Fibroblast of skin of right quadriceps (primary cell): ENCODE measurements at regions not wholly inside any gene's neighbourhood (a gene's known extent, or its start where the extent isn't known, plus 50 kb on each side); places are given as distances from the start of the nearest gene placed in this dataset.
A peak's percentile ranks its signal among the peaks of the same experiment; 100 is the strongest.

ENCODE experiments used
- DNase-seq: peaks from one replicate; pipeline ENCODE4 v3.0.0-alpha.2; 2013

GRCh38 chr5:67434466-67434865 lies 237.9 kb upstream of the CD180 start:
- DNase-seq, result peak; percentile 17

- DNase-seq, result no peak
Measured at GRCh38 chr5:67432606-67433005, 236.0 kb upstream of the CD180 start.

GRCh38 chr5:67431191-67431590 lies 234.6 kb upstream of the CD180 start:
- DNase-seq, result no peak

- no peak for DNase-seq
Measured at GRCh38 chr5:67427850-67428298, 231.3 kb upstream of the CD180 start.

- DNase-seq, result no peak
Measured at GRCh38 chr5:67426961-67427849, 230.6 kb upstream of the CD180 start.

- peak; percentile 42 for DNase-seq
Measured at GRCh38 chr5:67425514-67425913, 228.9 kb upstream of the CD180 start.

GRCh38 chr5:67417839-67418238 lies 221.2 kb upstream of the CD180 start:
- no peak for DNase-seq

GRCh38 chr5:67416986-67417385 lies 220.4 kb upstream of the CD180 start:
- DNase-seq, result no peak

- DNase-seq, result no peak
Measured at GRCh38 chr5:67416133-67416937, 219.7 kb upstream of the CD180 start.

- DNase-seq, result peak; percentile 57
Measured at GRCh38 chr5:67414712-67415111, 218.1 kb upstream of the CD180 start.

- no peak for DNase-seq
Measured at GRCh38 chr5:67413721-67414120, 217.1 kb upstream of the CD180 start.

GRCh38 chr5:67409126-67409777 lies 212.7 kb upstream of the CD180 start:
- no peak for DNase-seq

GRCh38 chr5:67407979-67408378 lies 211.4 kb upstream of the CD180 start:
- no peak for DNase-seq

- DNase-seq, result no peak
Measured at GRCh38 chr5:67405755-67406154, 209.2 kb upstream of the CD180 start.

- DNase-seq, result no peak
Measured at GRCh38 chr5:67405101-67405364, 208.4 kb upstream of the CD180 start.

GRCh38 chr5:67404256-67405100 lies 207.9 kb upstream of the CD180 start:
- DNase-seq, result peak; percentile 51

GRCh38 chr5:67402526-67402925 lies 205.9 kb upstream of the CD180 start:
- DNase-seq, result no peak

GRCh38 chr5:67401172-67401571 lies 204.6 kb upstream of the CD180 start:
- no peak for DNase-seq

GRCh38 chr5:67400752-67401151 lies 204.2 kb upstream of the CD180 start:
- DNase-seq, result no peak

GRCh38 chr5:67395790-67396418 lies 199.3 kb upstream of the CD180 start:
- no peak for DNase-seq

- no peak for DNase-seq
Measured at GRCh38 chr5:67393211-67393610, 196.6 kb upstream of the CD180 start.

- no peak for DNase-seq
Measured at GRCh38 chr5:67390935-67391334, 194.3 kb upstream of the CD180 start.
